Keratinocyte (primary cell): ENCODE measurements at regions not wholly inside any gene's neighbourhood (a gene's known extent, or its start where the extent isn't known, plus 50 kb on each side); places are given as distances from the start of the nearest gene placed in this dataset.
"Not testable (repeated sequence)": the region's sequence is repeated elsewhere in the genome, so short reads cannot be mapped to it uniquely, and the experiment has no call there.

Source experiments
- DNase-seq: peaks from one replicate; pipeline ENCODE4 v3.0.0-alpha.2; 2011; ENCODE audit warnings: low read depth, missing footprints, low spot score
- FAIRE-seq: peaks from 2 replicates; lab custom pipeline; 2011; peaks lifted over from hg19 to GRCh38; lab: Jason Lieb, UNC
- H2AFZ ChIP-seq: 2 replicates; pipeline ENCODE4 v1.6.0; 2012; ENCODE audit warnings: low read length, control low read depth, inconsistent platforms; ENCODE audit not compliant: control insufficient read depth
- H3K27ac ChIP-seq: 2 replicates; pipeline ENCODE4 v1.5.1; 2011; ENCODE audit warnings: low read length; ENCODE audit not compliant: control insufficient read depth, insufficient read depth
- H3K27me3 ChIP-seq: 3 replicates; pipeline ENCODE4 v1.6.0; 2011; ENCODE audit warnings: low read length; ENCODE audit not compliant: control insufficient read depth, insufficient read depth; ENCODE audit errors: extremely low read depth
- H3K36me3 ChIP-seq, 2 experiments: 2 replicates in 1 of 2; 3 replicates in 1 of 2; pipeline ENCODE4 v1.5.1; 2011; ENCODE audit warnings: low read length in 2 of 2, mild to moderate bottlenecking in 1 of 2; ENCODE audit not compliant: control insufficient read depth in 2 of 2, insufficient read depth in 2 of 2; ENCODE audit errors: extremely low read depth in 1 of 2
- H3K4me1 ChIP-seq: 3 replicates; pipeline ENCODE4 v1.5.1; 2011; ENCODE audit warnings: low read length; ENCODE audit not compliant: control insufficient read depth, insufficient read depth; ENCODE audit errors: extremely low read depth
- H3K4me2 ChIP-seq: 3 replicates; pipeline ENCODE4 v1.6.0; 2011; ENCODE audit warnings: low read depth, low read length; ENCODE audit not compliant: control insufficient read depth, insufficient read depth; ENCODE audit errors: extremely low read depth
- H3K4me3 ChIP-seq, 3 experiments: fragments of 200-600 bp in 1 of 3; sonication (generic) in 1 of 3; 2 replicates in 2 of 3; 3 replicates in 1 of 3; pipeline ENCODE4 v1.5.1; 2011 to 2016; ENCODE audit warnings: low read length in 3 of 3, mild to moderate bottlenecking in 3 of 3, control low read depth in 2 of 3, inconsistent platforms in 1 of 3, low read depth in 1 of 3, mixed read lengths in 1 of 3, mixed run types in 1 of 3, moderate library complexity in 1 of 3; ENCODE audit not compliant: control insufficient read depth in 2 of 3, insufficient read depth in 2 of 3; ENCODE audit errors: extremely low read depth in 1 of 3
- H3K79me2 ChIP-seq: 2 replicates; pipeline ENCODE4 v1.6.0; 2012; ENCODE audit warnings: low read length; ENCODE audit not compliant: control insufficient read depth, insufficient read depth
- H3K9ac ChIP-seq: 3 replicates; pipeline ENCODE4 v1.6.0; 2011; ENCODE audit warnings: low read length; ENCODE audit not compliant: control insufficient read depth, insufficient read depth; ENCODE audit errors: extremely low read depth
- H3K9me1 ChIP-seq: 3 replicates; pipeline ENCODE4 v1.6.0; 2011; ENCODE audit warnings: low read length; ENCODE audit not compliant: control insufficient read depth, insufficient read depth; ENCODE audit errors: extremely low read depth
- H3K9me3 ChIP-seq: 2 replicates; pipeline ENCODE4 v1.5.1; 2012; ENCODE audit warnings: low read depth, low read length; ENCODE audit not compliant: control insufficient read depth
- H4K20me1 ChIP-seq: 3 replicates; pipeline ENCODE4 v1.6.0; 2011; ENCODE audit warnings: low read length; ENCODE audit not compliant: control insufficient read depth, insufficient read depth; ENCODE audit errors: extremely low read depth
- CTCF ChIP-seq, 3 experiments: IDR thresholded peaks in 1 of 3; conservative IDR thresholded peaks in 1 of 3; optimal IDR thresholded peaks in 1 of 3; 2 replicates in 2 of 3; 3 replicates in 1 of 3; pipeline versions ENCODE3 to v1.5.1; 2011; ENCODE audit warnings: low read length in 3 of 3, mild to moderate bottlenecking in 3 of 3, moderate library complexity in 2 of 3, control low read depth in 1 of 3, inconsistent platforms in 1 of 3; ENCODE audit not compliant: insufficient read depth in 2 of 3; ENCODE audit errors: extremely low read depth in 1 of 3
- EZH2 ChIP-seq: IDR thresholded peaks from one replicate; pipeline ENCODE4 v1.6.1; 2012; ENCODE audit warnings: inconsistent platforms, mild to moderate bottlenecking, low read length, moderate library complexity
- dilution Hi-C: fragments of 300-500 bp; cut with MboI; formaldehyde crosslinking; loops from one replicate; pipeline ENCODE4 v1.7.0; 2020; ENCODE audit warnings: low sequenced_read_pairs; ENCODE audit not compliant: extremely low pct_ligation_motif_present

GRCh38 chr10:65235846-65236245 is 1690.0 kb upstream of the LRRTM3 start:
- DNase-seq (no peak), FAIRE-seq (no peak)
- Histone ChIP-seq H3K4me1 (no peaks in the 10 kb centered on the region), H3K9me1 (no peaks in the 10 kb centered on the region), H4K20me1 (no peaks in the 10 kb centered on the region), H3K9ac (no peak overlapping the region), H3K4me2 (no peak overlapping the region), H2AFZ (no peak overlapping the region), H3K79me2 (no peaks in the 10 kb centered on the region), H3K36me3 (no peaks in the 10 kb centered on the region), H3K27me3 (no peaks in the 10 kb centered on the region), H3K4me3 (no peak overlapping the region), H3K27ac (no peak overlapping the region), H3K9me3 (no peaks in the 10 kb centered on the region)
- dilution Hi-C loops = no loop called here
- TF ChIP-seq EZH2 = no peak
- no peak for TF ChIP-seq CTCF (optimal IDR thresholded peaks at IDR 0.05 in 1 of 3, IDR thresholded peaks at IDR 0.05 in 1 of 3, conservative IDR thresholded peaks at IDR 0.05 in 1 of 3; ENCODE audit: extremely low read depth in 1 of 3, insufficient read depth in 2 of 3, low read length in 3 of 3)

GRCh38 chr10:65265451-65265954 is 1660.3 kb upstream of the LRRTM3 start:
- Histone ChIP-seq H3K4me1 (no peaks in the 10 kb centered on the region), H3K27ac (no peak overlapping the region), H3K9ac (no peak overlapping the region), H3K27me3 (no peaks in the 10 kb centered on the region), H3K79me2 (no peaks in the 10 kb centered on the region), H3K4me3 (no peak overlapping the region), H3K4me2 (no peak overlapping the region), H4K20me1 (no peaks in the 10 kb centered on the region), H3K9me3 (no peaks in the 10 kb centered on the region), H3K9me1 (no peaks in the 10 kb centered on the region), H2AFZ (no peak overlapping the region), H3K36me3 (no peaks in the 10 kb centered on the region)
- TF ChIP-seq EZH2 = no peak
- TF ChIP-seq CTCF (optimal IDR thresholded peaks at IDR 0.05 in 1 of 3, IDR thresholded peaks at IDR 0.05 in 1 of 3, conservative IDR thresholded peaks at IDR 0.05 in 1 of 3; ENCODE audit: extremely low read depth in 1 of 3, insufficient read depth in 2 of 3, low read length in 3 of 3) = no peak
- dilution Hi-C loops = no loop called here
- FAIRE-seq (no peak), DNase-seq (no peak)

GRCh38 chr10:65269551-65269950 is 1656.3 kb upstream of the LRRTM3 start:
- H3K4me3 ChIP-seq, H2AFZ ChIP-seq, dilution Hi-C loops, H3K27me3 ChIP-seq, DNase-seq, H3K27ac ChIP-seq, H3K9me3 ChIP-seq, H3K79me2 ChIP-seq, H3K4me1 ChIP-seq, H3K4me2 ChIP-seq, H3K36me3 ChIP-seq, H3K9ac ChIP-seq, FAIRE-seq, H4K20me1 ChIP-seq, H3K9me1 ChIP-seq: not testable (repeated sequence)
